ENCODE measurements at regions not wholly inside any gene's neighbourhood (a gene's known extent, or its start where the extent isn't known, plus 50 kb on each side); places are given as distances from the start of the nearest gene placed in this dataset.

DNA sequence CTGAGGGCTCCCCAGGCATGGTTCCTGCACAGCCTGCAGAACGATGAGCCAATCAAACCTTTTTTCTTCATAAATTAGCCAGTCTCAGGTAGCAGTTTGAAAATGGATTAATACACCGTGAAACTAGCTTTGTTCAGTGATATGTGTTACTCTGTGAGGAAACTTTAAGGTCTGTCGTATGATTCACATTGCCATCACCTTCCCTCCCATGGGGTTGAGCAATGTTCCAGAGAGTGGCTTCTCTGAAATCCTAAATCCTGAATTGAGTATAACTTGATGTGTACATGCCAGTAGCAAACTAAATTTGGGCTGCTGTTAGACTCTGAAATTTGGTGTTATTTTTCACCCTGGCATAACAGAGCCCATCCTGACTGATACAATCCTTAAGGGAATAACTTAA lies 866.4 kb upstream of the C9orf72 start:
- H2AFZ ChIP-seq (ENCODE audit: low read length), result no peak overlapping the region
- no peaks in the 10 kb centered on the region for H3K36me3 ChIP-seq (replicated peaks; ENCODE audit: insufficient read depth, low read length)
- no peak overlapping the region for H3K27ac ChIP-seq (ENCODE audit: low read length)
- no peaks in the 10 kb centered on the region for H3K27me3 ChIP-seq (replicated peaks; ENCODE audit: insufficient read depth, low read length)
- H3K4me3 ChIP-seq (ENCODE audit: low read length), result no peak overlapping the region
- H3K4me2 ChIP-seq (ENCODE audit: low read depth, low read length), result no peak overlapping the region
- H3K9me3 ChIP-seq (replicated peaks; ENCODE audit: insufficient read depth, low read length), result no peaks in the 10 kb centered on the region
- H3K79me2 ChIP-seq (ENCODE audit: low read length), result no peaks in the 10 kb centered on the region
- TF ChIP-seq EZH2 (optimal IDR thresholded peaks at IDR 0.05; ENCODE audit: low read depth, low read length), result no peak
- TF ChIP-seq EZH2phosphoT487 (IDR thresholded peaks at IDR 0.05; ENCODE audit: low read length), result no peak
- TF ChIP-seq, protein P1, sequence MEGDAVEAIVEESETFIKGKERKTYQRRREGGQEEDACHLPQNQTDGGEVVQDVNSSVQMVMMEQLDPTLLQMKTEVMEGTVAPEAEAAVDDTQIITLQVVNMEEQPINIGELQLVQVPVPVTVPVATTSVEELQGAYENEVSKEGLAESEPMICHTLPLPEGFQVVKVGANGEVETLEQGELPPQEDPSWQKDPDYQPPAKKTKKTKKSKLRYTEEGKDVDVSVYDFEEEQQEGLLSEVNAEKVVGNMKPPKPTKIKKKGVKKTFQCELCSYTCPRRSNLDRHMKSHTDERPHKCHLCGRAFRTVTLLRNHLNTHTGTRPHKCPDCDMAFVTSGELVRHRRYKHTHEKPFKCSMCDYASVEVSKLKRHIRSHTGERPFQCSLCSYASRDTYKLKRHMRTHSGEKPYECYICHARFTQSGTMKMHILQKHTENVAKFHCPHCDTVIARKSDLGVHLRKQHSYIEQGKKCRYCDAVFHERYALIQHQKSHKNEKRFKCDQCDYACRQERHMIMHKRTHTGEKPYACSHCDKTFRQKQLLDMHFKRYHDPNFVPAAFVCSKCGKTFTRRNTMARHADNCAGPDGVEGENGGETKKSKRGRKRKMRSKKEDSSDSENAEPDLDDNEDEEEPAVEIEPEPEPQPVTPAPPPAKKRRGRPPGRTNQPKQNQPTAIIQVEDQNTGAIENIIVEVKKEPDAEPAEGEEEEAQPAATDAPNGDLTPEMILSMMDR (IDR thresholded peaks at IDR 0.05; ENCODE audit: low read length), result no peak
- no peak overlapping the region for H3K9ac ChIP-seq (ENCODE audit: low read length)
- H3K4me1 ChIP-seq (ENCODE audit: low read length), result no peaks in the 10 kb centered on the region
- no peak for DNase-seq
- no peaks in the 10 kb centered on the region for H3F3A ChIP-seq (ENCODE audit: insufficient read depth, low read length)
- H3K9me2 ChIP-seq (replicated peaks; ENCODE audit: insufficient read depth, low read length), result no peaks in the 10 kb centered on the region
- H4K20me1 ChIP-seq (ENCODE audit: insufficient read depth, low read length), result no peaks in the 10 kb centered on the region

GRCh38 chr9:28443461-28443860 lies 870.2 kb upstream of the C9orf72 start:
- Histone ChIP-seq H3K4me2 (ENCODE audit: low read depth, low read length) (no peak overlapping the region), H2AFZ (ENCODE audit: low read length) (no peak overlapping the region), H3K9ac (ENCODE audit: low read length) (no peak overlapping the region), H3K4me3 (ENCODE audit: low read length) (no peak overlapping the region), H3F3A (ENCODE audit: insufficient read depth, low read length) (no peaks in the 10 kb centered on the region), H3K27ac (ENCODE audit: low read length) (no peak overlapping the region), H3K4me1 (ENCODE audit: low read length) (no peaks in the 10 kb centered on the region), H3K36me3 (replicated peaks; ENCODE audit: insufficient read depth, low read length) (no peaks in the 10 kb centered on the region), H3K27me3 (replicated peaks; ENCODE audit: insufficient read depth, low read length) (no peaks in the 10 kb centered on the region), H4K20me1 (ENCODE audit: insufficient read depth, low read length) (no peaks in the 10 kb centered on the region), H3K9me3 (replicated peaks; ENCODE audit: insufficient read depth, low read length) (no peaks in the 10 kb centered on the region), H3K9me2 (replicated peaks; ENCODE audit: insufficient read depth, low read length) (no peaks in the 10 kb centered on the region), H3K79me2 (ENCODE audit: low read length) (no peaks in the 10 kb centered on the region)
- TF ChIP-seq EZH2 (optimal IDR thresholded peaks at IDR 0.05; ENCODE audit: low read depth, low read length) (no peak), EZH2phosphoT487 (IDR thresholded peaks at IDR 0.05; ENCODE audit: low read length) (no peak)
- TF ChIP-seq, protein P1 (IDR thresholded peaks at IDR 0.05; ENCODE audit: low read length), result no peak
- DNase-seq, result no peak

DNA sequence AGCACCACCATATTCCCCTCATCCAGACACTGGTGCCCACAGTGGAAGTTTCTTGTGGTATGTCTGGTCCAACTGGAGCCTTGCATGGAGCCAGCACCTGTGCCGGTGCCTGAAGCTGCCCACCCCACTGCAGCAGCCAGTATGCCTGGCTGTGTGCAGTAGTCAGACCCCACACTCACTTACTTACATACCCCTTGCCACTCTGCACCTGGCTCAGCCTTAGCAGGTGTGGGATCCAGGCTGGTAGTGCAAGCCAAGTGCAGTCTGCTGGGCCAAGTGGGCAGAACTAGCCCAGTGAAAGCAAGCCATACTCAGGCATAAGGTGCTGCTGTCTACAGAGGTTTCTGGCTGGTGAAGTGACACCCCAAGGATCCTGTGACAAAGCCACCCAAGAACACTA lies 871.4 kb upstream of the C9orf72 start:
- Histone ChIP-seq H3K4me1 (ENCODE audit: low read length) (no peaks in the 10 kb centered on the region), H3K36me3 (replicated peaks; ENCODE audit: insufficient read depth, low read length) (no peaks in the 10 kb centered on the region), H2AFZ (ENCODE audit: low read length) (no peak overlapping the region), H3K9ac (ENCODE audit: low read length) (no peak overlapping the region), H3K4me2 (ENCODE audit: low read depth, low read length) (no peak overlapping the region), H4K20me1 (ENCODE audit: insufficient read depth, low read length) (no peaks in the 10 kb centered on the region), H3K9me3 (replicated peaks; ENCODE audit: insufficient read depth, low read length) (no peaks in the 10 kb centered on the region), H3K4me3 (ENCODE audit: low read length) (no peak overlapping the region), H3K27ac (ENCODE audit: low read length) (no peak overlapping the region), H3K9me2 (replicated peaks; ENCODE audit: insufficient read depth, low read length) (no peaks in the 10 kb centered on the region), H3K79me2 (ENCODE audit: low read length) (no peaks in the 10 kb centered on the region), H3F3A (ENCODE audit: insufficient read depth, low read length) (no peaks in the 10 kb centered on the region), H3K27me3 (replicated peaks; ENCODE audit: insufficient read depth, low read length) (no peaks in the 10 kb centered on the region)
- TF ChIP-seq, protein P1 (IDR thresholded peaks at IDR 0.05; ENCODE audit: low read length), result no peak
- TF ChIP-seq EZH2 (optimal IDR thresholded peaks at IDR 0.05; ENCODE audit: low read depth, low read length) (no peak), EZH2phosphoT487 (IDR thresholded peaks at IDR 0.05; ENCODE audit: low read length) (no peak)
- no peak for DNase-seq
